ENCODE measurements at regions not wholly inside any gene's neighbourhood (a gene's known extent, or its start where the extent isn't known, plus 50 kb on each side); places are given as distances from the start of the nearest gene placed in this dataset.

GRCh38 chr2:219702796-219703545 lies 75.5 kb downstream of the SLC4A3 start:
- H3K4me3 ChIP-seq (ENCODE audit: low read depth, low read length) = no peak overlapping the region
- no peak for TF ChIP-seq CTCF (IDR thresholded peaks at IDR 0.05; ENCODE audit: low read depth, low read length, missing control alignments)
- in situ Hi-C loops (cut with HindIII; ENCODE audit: low sequenced_read_pairs) = no loop called here
- DNase-seq (ENCODE audit: low read depth) = no peak

- H3K4me3 ChIP-seq (ENCODE audit: low read depth, low read length) = no peak overlapping the region
- DNase-seq (ENCODE audit: low read depth) = no peak
- no peak for TF ChIP-seq CTCF (IDR thresholded peaks at IDR 0.05; ENCODE audit: low read depth, low read length, missing control alignments)
- in situ Hi-C loops (cut with HindIII; ENCODE audit: low sequenced_read_pairs) = no loop called here
Measured at GRCh38 chr2:219704878-219705277, 77.4 kb downstream of the SLC4A3 start.

GRCh38 chr2:219706823-219707281 lies 79.4 kb downstream of the SLC4A3 start:
- TF ChIP-seq CTCF (IDR thresholded peaks at IDR 0.05; ENCODE audit: low read depth, low read length, missing control alignments) = no peak
- DNase-seq (ENCODE audit: low read depth) = peak; percentile 31
- in situ Hi-C loops (cut with HindIII; ENCODE audit: low sequenced_read_pairs) = no loop called here
- H3K4me3 ChIP-seq (ENCODE audit: low read depth, low read length) = no peak overlapping the region

- H3K4me3 ChIP-seq (ENCODE audit: low read depth, low read length) = no peak overlapping the region
- in situ Hi-C loops (cut with HindIII; ENCODE audit: low sequenced_read_pairs) = no loop called here
- no peak for DNase-seq (ENCODE audit: low read depth)
- no peak for TF ChIP-seq CTCF (IDR thresholded peaks at IDR 0.05; ENCODE audit: low read depth, low read length, missing control alignments)
Measured at GRCh38 chr2:219707496-219708285, 80.3 kb downstream of the SLC4A3 start.

GRCh38 chr2:219709331-219709761 lies 81.9 kb downstream of the SLC4A3 start:
- in situ Hi-C loops (cut with HindIII; ENCODE audit: low sequenced_read_pairs) = no loop called here
- no peak for TF ChIP-seq CTCF (IDR thresholded peaks at IDR 0.05; ENCODE audit: low read depth, low read length, missing control alignments)
- no peak overlapping the region for H3K4me3 ChIP-seq (ENCODE audit: low read depth, low read length)
- no peak for DNase-seq (ENCODE audit: low read depth)

GRCh38 chr2:219713110-219713509 lies 85.7 kb downstream of the SLC4A3 start:
- in situ Hi-C loops (cut with HindIII; ENCODE audit: low sequenced_read_pairs) = no loop called here

More at GRCh38 chr2:219713110-219713509, 85.7 kb downstream of the SLC4A3 start:
- no peak for DNase-seq (ENCODE audit: low read depth)
- no peak for TF ChIP-seq CTCF (IDR thresholded peaks at IDR 0.05; ENCODE audit: low read depth, low read length, missing control alignments)
- H3K4me3 ChIP-seq (ENCODE audit: low read depth, low read length) = no peak overlapping the region

Data from astrocyte of the cerebellum (primary cell).